ENCODE measurements at regions not wholly inside any gene's neighbourhood (a gene's known extent, or its start where the extent isn't known, plus 50 kb on each side); places are given as distances from the start of the nearest gene placed in this dataset.

DNA sequence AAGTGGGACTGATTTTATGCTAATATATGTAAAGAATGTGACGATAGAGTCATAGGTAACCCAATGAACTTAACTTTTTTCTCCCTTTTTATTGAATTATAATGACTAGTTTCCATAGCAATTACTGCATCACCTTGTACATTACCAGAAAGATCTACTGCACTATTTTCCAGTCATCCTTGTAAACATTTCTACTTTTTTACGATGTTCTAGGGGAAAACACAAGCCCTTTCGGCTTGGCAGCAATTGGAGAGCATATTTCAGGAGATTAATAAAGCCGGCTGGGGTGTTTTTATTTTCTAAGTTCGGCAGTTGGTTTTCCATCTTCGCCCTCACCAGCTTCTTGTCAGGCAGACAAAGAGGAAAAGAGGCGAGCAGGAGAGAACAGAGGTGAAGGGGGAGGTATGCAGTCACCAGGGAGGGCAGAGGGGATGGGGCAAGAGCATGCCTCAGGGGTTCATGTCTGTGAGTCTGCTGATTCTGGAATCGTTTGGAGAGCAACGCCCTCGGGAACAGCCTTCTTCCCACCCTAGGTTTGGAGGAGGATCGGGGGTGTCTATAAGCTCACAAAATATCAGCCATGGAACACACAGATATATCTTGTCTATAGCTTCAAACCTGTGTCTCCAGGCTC lies 476.4 kb downstream of the MIAT start:
- no peaks in the 10 kb centered on the region for H3K36me3 ChIP-seq (replicated peaks in 1 of 2; ENCODE audit: control insufficient read depth in 2 of 2, insufficient read depth in 2 of 2, low read length in 2 of 2)
- peaks cover 6 to 26% of the 10 kb centered on the region in 2 donors for H3K4me1 ChIP-seq (ENCODE audit: control insufficient read depth in 2 of 2, insufficient read depth in 1 of 2, low read depth in 1 of 2, low read length in 2 of 2)
- H2AK5ac ChIP-seq (ENCODE audit: low read depth, low read length): no peak overlapping the region
- no peak overlapping the region for H3K14ac ChIP-seq (ENCODE audit: low read length)
- H3K4me2 ChIP-seq (ENCODE audit: insufficient read depth, low read length, poor library complexity, severe bottlenecking): no peak overlapping the region
- H2AFZ ChIP-seq (ENCODE audit: low read length): peak overlapping the region; percentile 6
- H2BK5ac ChIP-seq (ENCODE audit: low read length): no peak overlapping the region
- peaks cover 7 to 8% of the 10 kb centered on the region in 2 donors for H3K9me3 ChIP-seq (replicated peaks in 1 of 2; ENCODE audit: control insufficient read depth in 2 of 2, insufficient read depth in 1 of 2, low read depth in 1 of 2, low read length in 2 of 2)
- no peak overlapping the region for H4K8ac ChIP-seq (ENCODE audit: low read depth, low read length)
- H3K9ac ChIP-seq (ENCODE audit: low read depth, low read length, poor library complexity): no peak overlapping the region
- H3K27ac ChIP-seq (replicated peaks; ENCODE audit: low read length): no peak overlapping the region
- no peaks in the 10 kb centered on the region for H3K79me1 ChIP-seq (ENCODE audit: low read depth, low read length)
- H3K4me3 ChIP-seq (ENCODE audit: low read length in 2 of 2): no peak overlapping the region
- no CpG with 5 or more reads among the region's 11 CpGs for WGBS, 2 donors (ENCODE audit: extremely low coverage in 2 of 2, insufficient read length in 2 of 2, insufficient replicate concordance in 1 of 2)
- H2BK120ac ChIP-seq (ENCODE audit: low read depth, low read length): no peak overlapping the region
- no peak for DNase-seq (ENCODE audit: low spot score)
- no peaks in the 10 kb centered on the region for H3K27me3 ChIP-seq (ENCODE audit: control insufficient read depth in 3 of 3, insufficient read depth in 3 of 3, low read depth in 1 of 3, low read length in 3 of 3)
- H2BK12ac ChIP-seq (ENCODE audit: low read length): no peak overlapping the region
- no peak overlapping the region for H3K23ac ChIP-seq (ENCODE audit: low read depth, low read length, poor library complexity)
- H4K91ac ChIP-seq (ENCODE audit: low read depth, low read length, poor library complexity): no peak overlapping the region
- no peak overlapping the region for H3K4ac ChIP-seq (ENCODE audit: low read length)
- no peak overlapping the region for H2BK15ac ChIP-seq (ENCODE audit: low read length)
- no peak overlapping the region for H3K18ac ChIP-seq (ENCODE audit: low read length)

DNA sequence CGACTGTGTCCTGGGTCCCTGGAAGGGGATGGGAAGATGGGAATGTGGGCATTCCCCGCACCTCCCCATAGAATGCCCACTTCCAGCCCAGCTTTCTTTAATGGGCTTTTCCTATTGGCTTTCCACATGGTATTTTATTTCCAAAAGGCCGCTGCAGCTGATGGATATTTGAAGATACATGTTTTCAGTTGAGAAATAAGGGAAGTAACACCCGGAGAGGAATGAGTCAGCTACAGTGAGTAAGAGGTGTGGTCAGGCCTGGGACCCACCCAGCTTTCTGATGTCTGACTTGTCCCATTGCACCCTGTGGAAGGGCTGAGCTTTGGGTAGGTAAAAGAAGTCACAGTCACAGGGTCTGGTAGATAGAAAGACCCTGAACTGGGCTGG lies 476.9 kb downstream of the MIAT start:
- no peak overlapping the region for H2BK5ac ChIP-seq (ENCODE audit: low read length)
- no peaks in the 10 kb centered on the region for H3K79me1 ChIP-seq (ENCODE audit: low read depth, low read length)
- no peak overlapping the region for H3K18ac ChIP-seq (ENCODE audit: low read length)
- no peak overlapping the region for H2BK120ac ChIP-seq (ENCODE audit: low read depth, low read length)
- DNase-seq (ENCODE audit: low spot score): no peak
- no peak overlapping the region for H4K8ac ChIP-seq (ENCODE audit: low read depth, low read length)
- no peak overlapping the region for H3K27ac ChIP-seq (replicated peaks; ENCODE audit: low read length)
- no peak overlapping the region for H3K4me3 ChIP-seq (ENCODE audit: low read length in 2 of 2)
- H2BK12ac ChIP-seq (ENCODE audit: low read length): no peak overlapping the region
- whole genome bisulfite sequencing, 2 donors (ENCODE audit: extremely low coverage in 2 of 2, insufficient read length in 2 of 2, insufficient replicate concordance in 1 of 2): no CpG with 5 or more reads among the region's 4 CpGs
- peaks cover 7 to 8% of the 10 kb centered on the region in 2 donors for H3K9me3 ChIP-seq (replicated peaks in 1 of 2; ENCODE audit: control insufficient read depth in 2 of 2, insufficient read depth in 1 of 2, low read depth in 1 of 2, low read length in 2 of 2)
- peaks cover 6 to 26% of the 10 kb centered on the region in 2 donors for H3K4me1 ChIP-seq (ENCODE audit: control insufficient read depth in 2 of 2, insufficient read depth in 1 of 2, low read depth in 1 of 2, low read length in 2 of 2)
- no peak overlapping the region for H3K23ac ChIP-seq (ENCODE audit: low read depth, low read length, poor library complexity)
- H2AFZ ChIP-seq (ENCODE audit: low read length): no peak overlapping the region
- no peak overlapping the region for H4K91ac ChIP-seq (ENCODE audit: low read depth, low read length, poor library complexity)
- H3K36me3 ChIP-seq (replicated peaks in 1 of 2; ENCODE audit: control insufficient read depth in 2 of 2, insufficient read depth in 2 of 2, low read length in 2 of 2): no peaks in the 10 kb centered on the region
- no peak overlapping the region for H2BK15ac ChIP-seq (ENCODE audit: low read length)
- no peak overlapping the region for H3K14ac ChIP-seq (ENCODE audit: low read length)
- no peak overlapping the region for H3K9ac ChIP-seq (ENCODE audit: low read depth, low read length, poor library complexity)
- no peak overlapping the region for H3K4me2 ChIP-seq (ENCODE audit: insufficient read depth, low read length, poor library complexity, severe bottlenecking)
- H3K4ac ChIP-seq (ENCODE audit: low read length): no peak overlapping the region
- H3K27me3 ChIP-seq (ENCODE audit: control insufficient read depth in 3 of 3, insufficient read depth in 3 of 3, low read depth in 1 of 3, low read length in 3 of 3): peaks cover 0 to 5% (median 0%) of the 10 kb centered on the region in 3 experiments
- H2AK5ac ChIP-seq (ENCODE audit: low read depth, low read length): no peak overlapping the region

DNA sequence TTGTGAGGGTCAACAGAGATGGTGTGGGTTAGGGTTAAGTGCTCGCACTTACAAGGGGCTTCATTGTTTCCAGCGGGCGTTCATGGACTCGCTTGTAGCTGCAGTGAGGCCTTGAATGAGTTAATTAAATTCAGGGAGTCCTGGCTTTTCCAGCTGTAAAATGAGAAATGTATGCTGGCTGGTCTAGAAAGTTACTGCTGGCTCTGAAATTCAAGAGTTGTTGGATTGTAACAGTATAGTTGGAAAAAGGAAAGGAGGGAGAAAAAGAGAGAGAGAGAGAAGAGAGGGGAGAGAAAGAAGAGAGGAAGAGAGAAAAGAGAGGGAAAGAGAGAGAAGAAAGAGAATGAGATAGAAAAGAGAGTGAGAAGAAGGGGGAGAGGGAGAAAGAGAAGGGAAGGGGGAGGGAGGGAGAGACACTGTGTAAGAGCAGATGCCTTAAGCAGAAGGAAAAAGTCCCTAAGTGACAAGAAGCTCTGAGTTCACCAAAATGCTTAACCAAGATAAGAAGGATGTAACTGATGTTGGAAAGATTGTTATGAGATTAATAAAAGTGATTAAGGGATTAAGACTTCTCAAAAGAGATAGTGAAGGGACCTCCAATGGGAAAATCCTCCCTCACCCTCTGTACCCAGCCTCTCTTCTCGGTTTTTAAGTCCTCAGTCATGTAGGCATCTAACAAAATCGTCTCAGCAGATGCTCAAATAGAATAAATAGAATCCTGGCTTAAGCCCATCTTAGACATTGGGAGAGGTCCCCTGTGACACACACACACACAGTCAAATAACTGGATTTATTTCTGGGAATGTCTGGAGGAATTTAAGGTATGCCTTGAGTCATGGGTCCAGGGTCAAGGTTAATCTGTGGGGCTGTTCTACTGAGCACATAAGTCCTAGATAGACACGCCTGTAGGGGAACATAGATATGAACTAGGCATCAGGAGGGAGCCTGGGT lies 477.9 kb downstream of the MIAT start:
- Histone ChIP-seq H2BK12ac (ENCODE audit: low read length) (no peak overlapping the region), H3K23ac (ENCODE audit: low read depth, low read length, poor library complexity) (no peak overlapping the region), H2BK15ac (ENCODE audit: low read length) (no peak overlapping the region), H3K79me1 (ENCODE audit: low read depth, low read length) (no peaks in the 10 kb centered on the region), H3K14ac (ENCODE audit: low read length) (no peak overlapping the region), H4K8ac (ENCODE audit: low read depth, low read length) (no peak overlapping the region), H3K27ac (replicated peaks; ENCODE audit: low read length) (no peak overlapping the region), H2BK5ac (ENCODE audit: low read length) (no peak overlapping the region), H2AK5ac (ENCODE audit: low read depth, low read length) (no peak overlapping the region), H3K18ac (ENCODE audit: low read length) (no peak overlapping the region), H3K9ac (ENCODE audit: low read depth, low read length, poor library complexity) (no peak overlapping the region), H3K4me2 (ENCODE audit: insufficient read depth, low read length, poor library complexity, severe bottlenecking) (no peak overlapping the region), H4K91ac (ENCODE audit: low read depth, low read length, poor library complexity) (no peak overlapping the region), H2AFZ (ENCODE audit: low read length) (no peak overlapping the region), H2BK120ac (ENCODE audit: low read depth, low read length) (no peak overlapping the region), H3K9me3 (replicated peaks in 1 of 2; ENCODE audit: control insufficient read depth in 2 of 2, insufficient read depth in 1 of 2, low read depth in 1 of 2, low read length in 2 of 2) (peaks cover 7 to 8% of the 10 kb centered on the region in 2 donors), H3K4ac (ENCODE audit: low read length) (no peak overlapping the region), H3K36me3 (replicated peaks in 1 of 2; ENCODE audit: control insufficient read depth in 2 of 2, insufficient read depth in 2 of 2, low read length in 2 of 2) (no peaks in the 10 kb centered on the region), H3K4me3 (ENCODE audit: low read length in 2 of 2) (no peak overlapping the region), H3K4me1 (ENCODE audit: control insufficient read depth in 2 of 2, insufficient read depth in 1 of 2, low read depth in 1 of 2, low read length in 2 of 2) (peaks cover 8 to 31% of the 10 kb centered on the region in 2 donors), H3K27me3 (ENCODE audit: control insufficient read depth in 3 of 3, insufficient read depth in 3 of 3, low read depth in 1 of 3, low read length in 3 of 3) (peaks cover 0 to 10% (median 0%) of the 10 kb centered on the region in 3 experiments)
- no peak for DNase-seq (ENCODE audit: low spot score)
- WGBS, 2 donors (ENCODE audit: extremely low coverage in 2 of 2, insufficient read length in 2 of 2, insufficient replicate concordance in 1 of 2): no CpG with 5 or more reads among the region's 7 CpGs

DNA sequence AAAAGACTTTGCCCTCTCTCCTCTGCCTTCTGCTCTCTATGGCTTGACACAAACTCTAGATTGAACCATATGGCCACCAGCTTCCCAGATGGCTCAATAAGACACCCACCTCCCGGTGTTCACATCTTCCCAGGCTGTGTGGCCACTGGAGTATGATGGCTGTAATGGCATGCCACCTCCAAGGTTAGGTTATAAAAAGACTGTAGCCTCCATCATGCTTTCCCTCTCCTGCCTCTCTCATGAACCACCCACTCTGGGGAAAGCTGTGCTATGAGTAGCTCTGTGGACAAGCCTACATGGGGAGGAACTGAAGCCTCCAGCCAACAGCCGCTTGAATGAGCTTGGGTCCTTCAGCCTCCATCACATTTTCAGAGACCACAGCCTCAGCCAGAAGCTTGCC lies 479.2 kb downstream of the MIAT start:
- Histone ChIP-seq H3K9ac (ENCODE audit: low read depth, low read length, poor library complexity) (no peak overlapping the region), H2BK12ac (ENCODE audit: low read length) (no peak overlapping the region), H3K4me1 (ENCODE audit: control insufficient read depth in 2 of 2, insufficient read depth in 1 of 2, low read depth in 1 of 2, low read length in 2 of 2) (peaks cover 8 to 31% of the 10 kb centered on the region in 2 donors), H3K4ac (ENCODE audit: low read length) (no peak overlapping the region), H4K8ac (ENCODE audit: low read depth, low read length) (no peak overlapping the region), H3K79me1 (ENCODE audit: low read depth, low read length) (no peaks in the 10 kb centered on the region), H3K23ac (ENCODE audit: low read depth, low read length, poor library complexity) (no peak overlapping the region), H3K4me2 (ENCODE audit: insufficient read depth, low read length, poor library complexity, severe bottlenecking) (no peak overlapping the region), H2BK15ac (ENCODE audit: low read length) (no peak overlapping the region), H4K91ac (ENCODE audit: low read depth, low read length, poor library complexity) (no peak overlapping the region), H3K14ac (ENCODE audit: low read length) (no peak overlapping the region), H2AFZ (ENCODE audit: low read length) (no peak overlapping the region), H3K9me3 (replicated peaks in 1 of 2; ENCODE audit: control insufficient read depth in 2 of 2, insufficient read depth in 1 of 2, low read depth in 1 of 2, low read length in 2 of 2) (peaks cover 7 to 8% of the 10 kb centered on the region in 2 donors), H2BK120ac (ENCODE audit: low read depth, low read length) (no peak overlapping the region), H3K27ac (replicated peaks; ENCODE audit: low read length) (no peak overlapping the region), H3K4me3 (ENCODE audit: low read length in 2 of 2) (no peak overlapping the region), H3K36me3 (replicated peaks in 1 of 2; ENCODE audit: control insufficient read depth in 2 of 2, insufficient read depth in 2 of 2, low read length in 2 of 2) (no peaks in the 10 kb centered on the region), H2AK5ac (ENCODE audit: low read depth, low read length) (no peak overlapping the region), H2BK5ac (ENCODE audit: low read length) (no peak overlapping the region), H3K18ac (ENCODE audit: low read length) (no peak overlapping the region), H3K27me3 (ENCODE audit: control insufficient read depth in 3 of 3, insufficient read depth in 3 of 3, low read depth in 1 of 3, low read length in 3 of 3) (peaks cover 0 to 10% (median 0%) of the 10 kb centered on the region in 3 experiments)
- DNase-seq (ENCODE audit: low spot score): no peak
- no CpG with 5 or more reads among the region's 2 CpGs for WGBS, 2 donors (ENCODE audit: extremely low coverage in 2 of 2, insufficient read length in 2 of 2, insufficient replicate concordance in 1 of 2)

Measured in neuronal stem cell (in vitro differentiated cells).